Fibroblast of lung (primary cell): ENCODE measurements at regions not wholly inside any gene's neighbourhood (a gene's known extent, or its start where the extent isn't known, plus 50 kb on each side); places are given as distances from the start of the nearest gene placed in this dataset.

Experiments used
- EZH2 ChIP-seq: IDR thresholded peaks from 2 replicates; pipeline ENCODE4 v1.5.1; 2012; ENCODE audit warnings: low read length, control low read depth, mild to moderate bottlenecking; ENCODE audit errors: missing control alignments
- TF ChIP-seq, protein P1 (sequence below), 2 donors: IDR thresholded peaks in 1 of 2; conservative IDR thresholded peaks in 1 of 2; 1 replicate in 1 of 2; 2 replicates in 1 of 2; pipeline ENCODE4 v1.5.1; 2011 to 2012; ENCODE audit warnings: low read length in 2 of 2, control low read depth in 1 of 2, inconsistent platforms in 1 of 2, low read depth in 1 of 2, mild to moderate bottlenecking in 1 of 2

DNA sequence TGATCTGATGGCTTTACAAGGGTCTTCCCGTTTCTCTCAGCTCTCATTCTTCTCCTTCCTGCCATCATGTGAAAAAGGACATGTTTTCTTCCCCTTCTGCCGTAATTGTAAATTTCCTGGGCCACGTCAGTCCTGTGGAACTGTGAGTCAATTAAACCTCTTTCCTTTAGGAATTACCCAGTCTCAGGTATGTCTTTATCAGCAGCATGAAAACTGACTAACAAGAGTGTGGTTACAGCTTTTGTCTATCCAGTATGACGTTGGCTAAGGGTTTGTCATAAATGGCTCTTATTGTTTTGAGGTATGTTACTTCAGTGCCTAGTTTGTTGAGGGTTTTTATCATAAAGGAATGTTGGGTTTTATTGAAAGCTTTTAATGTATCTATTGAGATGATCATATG, 501.6 kb downstream of the CAAP1 start:
- TF ChIP-seq, protein P1, sequence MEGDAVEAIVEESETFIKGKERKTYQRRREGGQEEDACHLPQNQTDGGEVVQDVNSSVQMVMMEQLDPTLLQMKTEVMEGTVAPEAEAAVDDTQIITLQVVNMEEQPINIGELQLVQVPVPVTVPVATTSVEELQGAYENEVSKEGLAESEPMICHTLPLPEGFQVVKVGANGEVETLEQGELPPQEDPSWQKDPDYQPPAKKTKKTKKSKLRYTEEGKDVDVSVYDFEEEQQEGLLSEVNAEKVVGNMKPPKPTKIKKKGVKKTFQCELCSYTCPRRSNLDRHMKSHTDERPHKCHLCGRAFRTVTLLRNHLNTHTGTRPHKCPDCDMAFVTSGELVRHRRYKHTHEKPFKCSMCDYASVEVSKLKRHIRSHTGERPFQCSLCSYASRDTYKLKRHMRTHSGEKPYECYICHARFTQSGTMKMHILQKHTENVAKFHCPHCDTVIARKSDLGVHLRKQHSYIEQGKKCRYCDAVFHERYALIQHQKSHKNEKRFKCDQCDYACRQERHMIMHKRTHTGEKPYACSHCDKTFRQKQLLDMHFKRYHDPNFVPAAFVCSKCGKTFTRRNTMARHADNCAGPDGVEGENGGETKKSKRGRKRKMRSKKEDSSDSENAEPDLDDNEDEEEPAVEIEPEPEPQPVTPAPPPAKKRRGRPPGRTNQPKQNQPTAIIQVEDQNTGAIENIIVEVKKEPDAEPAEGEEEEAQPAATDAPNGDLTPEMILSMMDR (conservative IDR thresholded peaks at IDR 0.05 in 1 of 2, IDR thresholded peaks at IDR 0.05 in 1 of 2; ENCODE audit: low read depth in 1 of 2, low read length in 2 of 2): no peak
- no peak for TF ChIP-seq EZH2
